ENCODE measurements at regions not wholly inside any gene's neighbourhood (a gene's known extent, or its start where the extent isn't known, plus 50 kb on each side); places are given as distances from the start of the nearest gene placed in this dataset.

DNA sequence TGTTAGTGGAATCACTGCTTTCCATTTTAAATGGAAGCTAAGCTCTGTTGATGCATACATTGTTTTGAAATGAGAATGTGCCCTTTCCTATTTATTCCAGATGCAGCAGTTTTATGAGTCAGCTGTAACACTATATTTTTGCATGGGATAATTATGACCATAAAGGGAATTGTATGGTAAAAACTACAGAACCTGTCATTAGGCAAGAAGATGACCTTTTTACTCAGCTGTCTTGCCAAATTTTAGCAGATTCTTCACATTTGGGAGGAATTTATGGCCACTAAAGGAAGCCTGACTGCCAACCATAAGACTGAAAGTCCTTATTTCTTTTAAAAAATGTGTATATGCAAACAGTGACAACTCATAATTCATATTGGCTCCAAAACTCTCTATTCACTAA lies 356.3 kb upstream of the PRMT6 start:
- Histone ChIP-seq H3K9me3 (ENCODE audit: insufficient read depth, low read depth) (no peaks in the 10 kb centered on the region), H3K27me3 (ENCODE audit: insufficient read depth, low read depth) (no peaks in the 10 kb centered on the region), H3K27ac (no peak overlapping the region), H3K79me2 (ENCODE audit: low read depth) (no peaks in the 10 kb centered on the region), H3K4me1 (replicated peaks; ENCODE audit: insufficient read depth) (no peaks in the 10 kb centered on the region), H2AFZ (no peak overlapping the region), H3K4me2 (no peak overlapping the region), H3K36me3 (ENCODE audit: low read depth) (no peaks in the 10 kb centered on the region), H3K9me2 (ENCODE audit: insufficient read depth) (no peaks in the 10 kb centered on the region), H3F3A (ENCODE audit: insufficient read depth, low read depth) (no peaks in the 10 kb centered on the region), H3K4me3 (no peak overlapping the region), H4K20me1 (ENCODE audit: insufficient read depth) (no peaks in the 10 kb centered on the region)
- no peak for TF ChIP-seq CTCF (conservative IDR thresholded peaks at IDR 0.05)
- no peak for TF ChIP-seq EZH2 (IDR thresholded peaks at IDR 0.05; ENCODE audit: low read depth)
- intact Hi-C loops (cut with micrococcal nuclease; ENCODE audit: unreplicated experiment): no loop called here
- ChIA-PET CTCF (no interaction called here), POLR2A (ENCODE audit: unreplicated experiment) (no interaction called here)
- no TSS peak for BruUV-seq (replicated peaks)
- DNase-seq: no peak

- Histone ChIP-seq H3K79me2 (ENCODE audit: low read depth) (no peaks in the 10 kb centered on the region), H2AFZ (no peak overlapping the region), H3K9me3 (ENCODE audit: insufficient read depth, low read depth) (no peaks in the 10 kb centered on the region), H3K4me3 (no peak overlapping the region), H3K27me3 (ENCODE audit: insufficient read depth, low read depth) (no peaks in the 10 kb centered on the region), H3F3A (ENCODE audit: insufficient read depth, low read depth) (no peaks in the 10 kb centered on the region), H4K20me1 (ENCODE audit: insufficient read depth) (no peaks in the 10 kb centered on the region), H3K27ac (no peak overlapping the region), H3K9me2 (ENCODE audit: insufficient read depth) (no peaks in the 10 kb centered on the region), H3K4me2 (no peak overlapping the region), H3K36me3 (ENCODE audit: low read depth) (no peaks in the 10 kb centered on the region), H3K4me1 (replicated peaks; ENCODE audit: insufficient read depth) (no peaks in the 10 kb centered on the region)
- intact Hi-C loops (cut with micrococcal nuclease; ENCODE audit: unreplicated experiment): no loop called here
- CTCF ChIA-PET: no interaction called here
- no peak for DNase-seq
- TF ChIP-seq CTCF (conservative IDR thresholded peaks at IDR 0.05) (no peak), EZH2 (IDR thresholded peaks at IDR 0.05; ENCODE audit: low read depth) (no peak)
- BruUV-seq (replicated peaks): no TSS peak
- POLR2A ChIA-PET (ENCODE audit: unreplicated experiment): no interaction called here
These were observed 350.5 kb upstream of the PRMT6 start for GRCh38 chr1:106705971-106706370.

DNA sequence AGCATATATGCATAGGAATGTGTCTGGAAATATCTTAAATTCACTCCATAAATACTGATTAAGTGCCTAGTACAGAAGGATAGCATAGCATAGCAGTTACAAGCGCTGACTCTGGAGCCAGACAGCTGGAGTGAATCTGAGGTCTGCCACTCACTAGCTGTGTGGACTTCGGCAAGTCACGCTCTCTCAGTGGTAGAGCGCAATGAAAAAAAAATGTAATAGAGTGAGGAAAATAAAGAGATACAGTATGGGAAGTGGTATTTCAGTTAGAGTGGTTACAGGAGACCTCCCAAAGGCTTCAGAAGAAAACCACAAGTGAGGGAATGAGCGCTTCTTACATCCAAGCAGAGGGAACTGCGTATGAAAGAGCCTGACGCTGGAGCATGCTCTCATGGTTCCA lies 338.9 kb upstream of the PRMT6 start:
- H3K79me2 ChIP-seq (ENCODE audit: low read depth): no peaks in the 10 kb centered on the region
- no peak overlapping the region for H3K4me3 ChIP-seq
- TF ChIP-seq CTCF (conservative IDR thresholded peaks at IDR 0.05) (no peak), EZH2 (IDR thresholded peaks at IDR 0.05; ENCODE audit: low read depth) (no peak)
- DNase-seq: no peak
- no peaks in the 10 kb centered on the region for H3K36me3 ChIP-seq (ENCODE audit: low read depth)
- ChIA-PET CTCF (no interaction called here), POLR2A (ENCODE audit: unreplicated experiment) (no interaction called here)
- no peaks in the 10 kb centered on the region for H3K27me3 ChIP-seq (ENCODE audit: insufficient read depth, low read depth)
- no peaks in the 10 kb centered on the region; the same call in 1 of the 2 replicates for H3K9me2 ChIP-seq (ENCODE audit: insufficient read depth)
- H3K4me1 ChIP-seq (replicated peaks; ENCODE audit: insufficient read depth): no peaks in the 10 kb centered on the region
- H2AFZ ChIP-seq: no peak overlapping the region
- H3F3A ChIP-seq (ENCODE audit: insufficient read depth, low read depth): no peaks in the 10 kb centered on the region
- BruUV-seq (replicated peaks): no TSS peak
- no peaks in the 10 kb centered on the region for H4K20me1 ChIP-seq (ENCODE audit: insufficient read depth)
- no peak overlapping the region for H3K27ac ChIP-seq
- no peak overlapping the region for H3K4me2 ChIP-seq
- H3K9me3 ChIP-seq (ENCODE audit: insufficient read depth, low read depth): peaks cover 5% of the 10 kb centered on the region; the same call in 1 of the 2 replicates
- intact Hi-C loops (cut with micrococcal nuclease; ENCODE audit: unreplicated experiment): no loop called here

Data from PC-9 (cell line).